Activated CD4-positive, alpha-beta memory T cell treated with anti-CD3 and anti-CD28 coated beads, Interleukin-2, amount 10 ng/mL, durations not matched to agents 7 days and 5 days (primary cell): ENCODE measurements at regions not wholly inside any gene's neighbourhood (a gene's known extent, or its start where the extent isn't known, plus 50 kb on each side); places are given as distances from the start of the nearest gene placed in this dataset.

Source experiments
- CTCF ChIA-PET: fragments of 350-600 bp; sonication (Branson Sonifier 250); formaldehyde crosslinking; loops from one replicate; lab custom pipeline; 2021; ENCODE audit warnings: antibody characterized with exemption, inconsistent platforms; lab: Charles Lee
- POLR2A ChIA-PET: fragments of 350-600 bp; sonication (Branson Sonifier 250); formaldehyde crosslinking; loops from one replicate; lab custom pipeline; 2021; ENCODE audit warnings: antibody characterized with exemption; lab: Charles Lee
- DNase-seq: peaks from one replicate; pipeline ENCODE4 v3.0.0-alpha.2; 2020
- H3K27ac Mint-ChIP-seq: one replicate; pipeline ENCODE4 v1.8.0; 2021; ENCODE audit warnings: mild to moderate bottlenecking, mixed read lengths
- H3K27me3 Mint-ChIP-seq: one replicate; pipeline ENCODE4 v1.8.0; 2021; ENCODE audit warnings: mixed read lengths
- H3K36me3 Mint-ChIP-seq: one replicate; pipeline ENCODE4 v1.8.0; 2021; ENCODE audit warnings: low read depth, mixed read lengths
- H3K4me1 Mint-ChIP-seq: one replicate; pipeline ENCODE4 v1.8.0; 2021; ENCODE audit warnings: mixed read lengths
- H3K4me3 Mint-ChIP-seq: one replicate; pipeline ENCODE4 v1.8.0; 2021; ENCODE audit warnings: mild to moderate bottlenecking, mixed read lengths
- H3K9me3 Mint-ChIP-seq: one replicate; pipeline ENCODE4 v1.8.0; 2021; ENCODE audit warnings: mixed read lengths

- POLR2A ChIA-PET: no interaction called here
- H3K9me3 Mint-ChIP-seq: no peaks in the 10 kb centered on the region
- peaks cover 22% of the 10 kb centered on the region for H3K4me1 Mint-ChIP-seq
- no peak overlapping the region for H3K4me3 Mint-ChIP-seq
- CTCF ChIA-PET: interaction anchor here (1.5 to 2.0 kb wide), 2 partner anchors 21 to 224 kb away, joined by 4 to 5 read pairs; no protein-coding TSS in a partner anchor
- no peak overlapping the region for H3K27ac Mint-ChIP-seq
- DNase-seq: no peak
- peaks cover 56% of the 10 kb centered on the region for H3K27me3 Mint-ChIP-seq
- H3K36me3 Mint-ChIP-seq: no peaks in the 10 kb centered on the region
Observed at GRCh38 chr5:139744471-139745131, 51.0 kb upstream of the PSD2 start.

- POLR2A ChIA-PET: no interaction called here
Observed at GRCh38 chr5:139745132-139745799, 50.3 kb upstream of the PSD2 start.

GRCh38 chr5:139745800-139746690, 49.6 kb upstream of the PSD2 start:
- Mint-ChIP-seq H3K4me3 (peak overlapping the region; percentile 57), H3K9me3 (no peaks in the 10 kb centered on the region), H3K36me3 (no peaks in the 10 kb centered on the region), H3K4me1 (peaks cover 22% of the 10 kb centered on the region), H3K27ac (no peak overlapping the region), H3K27me3 (peaks cover 61% of the 10 kb centered on the region)
- ChIA-PET POLR2A (interaction anchor here (0.5 to 1.4 kb wide), 2 partner anchors 101 to 310 kb away, joined by 3 read pairs; no protein-coding TSS in a partner anchor), CTCF (interaction anchor here (1.2 to 1.6 kb wide), 3 partner anchors 20 to 113 kb away, joined by 3 to 4 read pairs (median 3); no protein-coding TSS in a partner anchor)
- peak; percentile 36 for DNase-seq

More at GRCh38 chr5:139745132-139745799, 50.3 kb upstream of the PSD2 start:
- peaks cover 59% of the 10 kb centered on the region for H3K27me3 Mint-ChIP-seq
- H3K36me3 Mint-ChIP-seq: no peaks in the 10 kb centered on the region
- H3K4me3 Mint-ChIP-seq: no peak overlapping the region
- H3K4me1 Mint-ChIP-seq: peaks cover 22% of the 10 kb centered on the region
- CTCF ChIA-PET: interaction anchor here (1.2 to 2.0 kb wide), 4 partner anchors 20 to 224 kb away, joined by 3 to 5 read pairs (median 4); no protein-coding TSS in a partner anchor
- H3K9me3 Mint-ChIP-seq: no peaks in the 10 kb centered on the region
- no peak for DNase-seq
- H3K27ac Mint-ChIP-seq: no peak overlapping the region
